ENCODE measurements at regions not wholly inside any gene's neighbourhood (a gene's known extent, or its start where the extent isn't known, plus 50 kb on each side); places are given as distances from the start of the nearest gene placed in this dataset.

DNA sequence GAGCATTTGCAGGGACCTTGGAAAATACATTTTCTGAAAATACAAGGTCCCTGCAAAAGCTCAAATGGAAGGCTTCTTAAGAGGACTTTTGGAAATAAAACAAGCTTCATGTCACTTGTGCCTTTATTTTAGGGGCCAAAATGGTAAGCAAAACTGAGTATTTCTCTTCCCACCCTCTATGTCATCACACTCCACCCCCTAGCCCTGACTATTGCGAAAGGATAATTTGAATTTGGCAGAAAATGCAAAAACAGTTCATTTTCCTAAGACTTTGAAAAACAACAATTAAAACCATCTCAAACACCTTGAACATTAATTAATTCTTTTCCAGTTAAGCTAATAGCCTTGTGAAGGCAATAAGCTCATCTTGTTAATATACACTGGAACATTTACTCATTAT lies 201.7 kb downstream of the TM2D1 start:
- Histone ChIP-seq H3K27me3 (replicated peaks; ENCODE audit: control insufficient read depth, insufficient read depth, low read length) (no peaks in the 10 kb centered on the region), H3K9me3 (ENCODE audit: control insufficient read depth, low read length) (no peaks in the 10 kb centered on the region), H3K4me1 (ENCODE audit: control insufficient read depth, insufficient read depth, low read length) (peaks cover 22% of the 10 kb centered on the region), H3K4me3 (ENCODE audit: low read length) (no peak overlapping the region), H3K9ac (ENCODE audit: low read length) (no peak overlapping the region), H3K36me3 (ENCODE audit: control insufficient read depth, insufficient read depth, low read length, severe bottlenecking) (no peaks in the 10 kb centered on the region)
- DNase-seq (ENCODE audit: low read depth) = peak; percentile 64

DNA sequence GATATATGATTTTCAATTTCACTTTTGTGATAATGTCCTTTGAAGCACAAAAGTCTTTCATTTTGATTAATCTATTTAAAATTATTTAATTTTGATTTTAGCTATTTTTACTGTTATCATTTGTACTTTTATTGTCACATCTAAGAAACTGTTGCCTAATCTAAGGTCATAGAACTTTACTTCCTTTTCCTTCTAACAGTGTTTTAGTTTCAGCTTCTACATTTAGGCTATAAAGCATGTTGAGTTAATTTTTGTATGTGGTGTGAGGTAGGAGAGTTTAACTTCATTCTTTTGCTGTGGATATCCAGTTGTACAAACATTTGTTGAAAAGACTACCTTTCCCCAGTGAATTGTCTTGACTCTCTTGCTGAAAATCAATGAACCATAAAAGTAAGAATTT lies 204.5 kb downstream of the TM2D1 start:
- Histone ChIP-seq H3K9ac (ENCODE audit: low read length) (no peak overlapping the region), H3K9me3 (ENCODE audit: control insufficient read depth, low read length) (no peaks in the 10 kb centered on the region), H3K36me3 (ENCODE audit: control insufficient read depth, insufficient read depth, low read length, severe bottlenecking) (no peaks in the 10 kb centered on the region), H3K27me3 (replicated peaks; ENCODE audit: control insufficient read depth, insufficient read depth, low read length) (no peaks in the 10 kb centered on the region), H3K4me1 (ENCODE audit: control insufficient read depth, insufficient read depth, low read length) (peaks cover 22% of the 10 kb centered on the region), H3K4me3 (ENCODE audit: low read length) (no peak overlapping the region)
- DNase-seq (ENCODE audit: low read depth) = no peak

DNA sequence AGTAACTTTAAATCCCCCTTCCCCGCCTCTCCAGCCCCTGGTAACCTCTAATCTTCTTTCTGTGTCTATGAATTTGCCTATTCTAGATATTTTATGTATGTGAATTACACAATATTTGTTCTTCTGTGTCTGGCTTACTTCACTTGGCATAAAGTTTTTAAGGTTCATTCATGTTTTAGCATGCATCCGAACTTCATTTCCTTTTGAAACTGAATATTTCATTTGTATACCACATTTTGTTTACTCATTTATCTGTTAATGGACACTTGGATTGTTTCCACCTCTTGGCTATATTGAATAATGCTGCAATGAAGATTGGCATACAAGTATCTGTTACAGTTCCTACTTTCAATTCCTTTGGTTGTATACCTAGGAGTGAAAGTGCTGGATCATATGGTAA lies 205.3 kb downstream of the TM2D1 start:
- Histone ChIP-seq H3K4me3 (ENCODE audit: low read length) (no peak overlapping the region), H3K9ac (ENCODE audit: low read length) (no peak overlapping the region), H3K9me3 (ENCODE audit: control insufficient read depth, low read length) (no peaks in the 10 kb centered on the region), H3K36me3 (ENCODE audit: control insufficient read depth, insufficient read depth, low read length, severe bottlenecking) (no peaks in the 10 kb centered on the region), H3K27me3 (replicated peaks; ENCODE audit: control insufficient read depth, insufficient read depth, low read length) (no peaks in the 10 kb centered on the region), H3K4me1 (ENCODE audit: control insufficient read depth, insufficient read depth, low read length) (peaks cover 20% of the 10 kb centered on the region)
- DNase-seq (ENCODE audit: low read depth) = no peak

DNA sequence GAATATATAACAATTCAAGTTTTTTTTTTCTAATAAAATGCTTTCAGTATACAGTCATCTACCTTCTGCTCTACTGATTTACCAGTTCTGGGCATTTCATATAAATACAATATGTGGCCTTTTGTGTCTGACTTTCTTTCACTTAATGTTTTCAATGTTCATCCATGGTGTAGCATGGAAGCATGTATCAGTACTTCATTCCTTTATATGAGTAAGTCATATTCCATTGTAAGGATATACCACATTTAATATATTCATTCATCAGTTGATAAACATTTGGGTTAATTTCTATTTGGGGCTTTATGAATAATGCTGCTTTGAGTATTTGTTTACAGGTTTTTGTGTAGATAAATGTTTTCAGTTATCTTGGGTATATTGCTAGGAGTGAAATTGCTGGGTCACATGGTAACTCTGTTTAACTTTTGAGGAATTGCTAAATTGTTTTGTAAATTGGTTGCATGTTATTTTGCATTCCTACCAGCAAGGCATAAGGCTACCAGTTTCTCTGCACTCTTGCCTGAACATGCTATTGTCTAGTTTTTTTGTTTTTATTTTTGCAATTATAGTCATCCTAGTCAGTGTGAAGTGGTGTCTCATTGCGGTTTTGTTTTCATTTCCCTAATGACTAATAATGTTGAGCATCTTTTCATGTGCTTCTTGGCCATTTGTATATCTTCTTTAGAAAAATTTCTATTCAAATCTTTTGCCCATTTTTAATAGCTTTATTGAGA lies 206.1 kb downstream of the TM2D1 start:
- H3K4me3 ChIP-seq (ENCODE audit: low read length) = no peak overlapping the region
- no peak overlapping the region for H3K9ac ChIP-seq (ENCODE audit: low read length)
- DNase-seq (ENCODE audit: low read depth) = peak; percentile 11
- H3K4me1 ChIP-seq (ENCODE audit: control insufficient read depth, insufficient read depth, low read length) = peaks cover 14% of the 10 kb centered on the region
- H3K36me3 ChIP-seq (ENCODE audit: control insufficient read depth, insufficient read depth, low read length, severe bottlenecking) = no peaks in the 10 kb centered on the region
- H3K9me3 ChIP-seq (ENCODE audit: control insufficient read depth, low read length) = no peaks in the 10 kb centered on the region
- H3K27me3 ChIP-seq (replicated peaks; ENCODE audit: control insufficient read depth, insufficient read depth, low read length) = no peaks in the 10 kb centered on the region

GRCh38 chr1:61517345-61517744 lies 207.6 kb downstream of the TM2D1 start:
- H3K9me3 ChIP-seq (ENCODE audit: control insufficient read depth, low read length) = no peaks in the 10 kb centered on the region
- H3K36me3 ChIP-seq (ENCODE audit: control insufficient read depth, insufficient read depth, low read length, severe bottlenecking) = no peaks in the 10 kb centered on the region

GRCh38 chr1:61515096-61515495 lies 209.8 kb downstream of the TM2D1 start:
- DNase-seq (ENCODE audit: low read depth) = no peak
- Histone ChIP-seq H3K4me1 (ENCODE audit: control insufficient read depth, insufficient read depth, low read length) (peaks cover 5% of the 10 kb centered on the region), H3K9me3 (ENCODE audit: control insufficient read depth, low read length) (peaks cover 7% of the 10 kb centered on the region), H3K4me3 (ENCODE audit: low read length) (no peak overlapping the region), H3K9ac (ENCODE audit: low read length) (no peak overlapping the region), H3K36me3 (ENCODE audit: control insufficient read depth, insufficient read depth, low read length, severe bottlenecking) (no peaks in the 10 kb centered on the region), H3K27me3 (replicated peaks; ENCODE audit: control insufficient read depth, insufficient read depth, low read length) (peaks cover 6% of the 10 kb centered on the region)

More at GRCh38 chr1:61517345-61517744, 207.6 kb downstream of the TM2D1 start:
- Histone ChIP-seq H3K4me3 (ENCODE audit: low read length) (no peak overlapping the region), H3K27me3 (replicated peaks; ENCODE audit: control insufficient read depth, insufficient read depth, low read length) (no peaks in the 10 kb centered on the region), H3K4me1 (ENCODE audit: control insufficient read depth, insufficient read depth, low read length) (peaks cover 5% of the 10 kb centered on the region), H3K9ac (ENCODE audit: low read length) (no peak overlapping the region)
- DNase-seq (ENCODE audit: low read depth) = no peak
